SK-N-MC (cell line): ENCODE measurements at regions not wholly inside any gene's neighbourhood (a gene's known extent, or its start where the extent isn't known, plus 50 kb on each side); places are given as distances from the start of the nearest gene placed in this dataset.

Experiments
- EZH2 ChIP-seq: fragments of 200-600 bp; sonication (generic); IDR thresholded peaks from one replicate; pipeline ENCODE4 v1.6.1; 2017; ENCODE audit warnings: antibody characterized with exemption
- FOXP2 ChIP-seq: optimal IDR thresholded peaks from 2 replicates; pipeline ENCODE3; 2011; ENCODE audit warnings: mild to moderate bottlenecking, moderate library complexity; ENCODE audit not compliant: insufficient read depth; ENCODE audit errors: extremely low read length, control extremely low read depth
- POLR2AphosphoS5 ChIP-seq: IDR thresholded peaks from 2 replicates; pipeline ENCODE4 v1.6.1; 2012; ENCODE audit warnings: mild to moderate bottlenecking, low read depth, low read length, borderline replicate concordance

- no peak for TF ChIP-seq POLR2AphosphoS5
- TF ChIP-seq EZH2: no peak
- no peak for TF ChIP-seq FOXP2
These were observed 535.2 kb upstream of the EPHA7 start for GRCh38 chr6:93954584-93954983.
